ENCODE measurements at regions not wholly inside any gene's neighbourhood (a gene's known extent, or its start where the extent isn't known, plus 50 kb on each side); places are given as distances from the start of the nearest gene placed in this dataset.

DNA sequence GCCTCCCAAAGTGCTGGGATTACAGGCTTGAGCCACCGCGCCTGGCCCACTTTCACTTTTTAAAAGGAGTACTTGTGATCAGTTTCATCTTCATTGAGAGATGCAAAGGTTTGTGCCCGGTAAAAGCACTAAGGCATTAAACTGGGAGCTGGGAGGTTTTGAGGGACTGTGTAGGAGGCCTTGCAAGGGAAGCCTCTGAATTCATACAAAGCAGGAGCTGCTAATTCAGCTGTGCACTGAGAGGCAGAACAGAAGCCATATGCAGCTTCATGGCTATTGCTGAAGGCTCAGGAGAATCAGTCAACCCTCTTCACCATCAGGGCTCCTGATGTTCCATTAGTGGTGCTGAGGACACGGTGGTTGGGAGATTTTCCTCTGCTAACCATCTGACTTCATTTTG, 77.7 kb downstream of the GPR88 start:
- TF ChIP-seq, protein P1, sequence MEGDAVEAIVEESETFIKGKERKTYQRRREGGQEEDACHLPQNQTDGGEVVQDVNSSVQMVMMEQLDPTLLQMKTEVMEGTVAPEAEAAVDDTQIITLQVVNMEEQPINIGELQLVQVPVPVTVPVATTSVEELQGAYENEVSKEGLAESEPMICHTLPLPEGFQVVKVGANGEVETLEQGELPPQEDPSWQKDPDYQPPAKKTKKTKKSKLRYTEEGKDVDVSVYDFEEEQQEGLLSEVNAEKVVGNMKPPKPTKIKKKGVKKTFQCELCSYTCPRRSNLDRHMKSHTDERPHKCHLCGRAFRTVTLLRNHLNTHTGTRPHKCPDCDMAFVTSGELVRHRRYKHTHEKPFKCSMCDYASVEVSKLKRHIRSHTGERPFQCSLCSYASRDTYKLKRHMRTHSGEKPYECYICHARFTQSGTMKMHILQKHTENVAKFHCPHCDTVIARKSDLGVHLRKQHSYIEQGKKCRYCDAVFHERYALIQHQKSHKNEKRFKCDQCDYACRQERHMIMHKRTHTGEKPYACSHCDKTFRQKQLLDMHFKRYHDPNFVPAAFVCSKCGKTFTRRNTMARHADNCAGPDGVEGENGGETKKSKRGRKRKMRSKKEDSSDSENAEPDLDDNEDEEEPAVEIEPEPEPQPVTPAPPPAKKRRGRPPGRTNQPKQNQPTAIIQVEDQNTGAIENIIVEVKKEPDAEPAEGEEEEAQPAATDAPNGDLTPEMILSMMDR (IDR thresholded peaks at IDR 0.05): no peak
- TF ChIP-seq TCF7L2 (IDR thresholded peaks at IDR 0.05; ENCODE audit: low read depth, low read length) (no peak), POLR2AphosphoS5 (IDR thresholded peaks at IDR 0.05; ENCODE audit: low read depth, low read length) (no peak), SIN3A (IDR thresholded peaks at IDR 0.05; ENCODE audit: borderline replicate concordance, insufficient read depth, low read depth, low read length) (no peak)
- TF ChIP-seq, protein P2, sequence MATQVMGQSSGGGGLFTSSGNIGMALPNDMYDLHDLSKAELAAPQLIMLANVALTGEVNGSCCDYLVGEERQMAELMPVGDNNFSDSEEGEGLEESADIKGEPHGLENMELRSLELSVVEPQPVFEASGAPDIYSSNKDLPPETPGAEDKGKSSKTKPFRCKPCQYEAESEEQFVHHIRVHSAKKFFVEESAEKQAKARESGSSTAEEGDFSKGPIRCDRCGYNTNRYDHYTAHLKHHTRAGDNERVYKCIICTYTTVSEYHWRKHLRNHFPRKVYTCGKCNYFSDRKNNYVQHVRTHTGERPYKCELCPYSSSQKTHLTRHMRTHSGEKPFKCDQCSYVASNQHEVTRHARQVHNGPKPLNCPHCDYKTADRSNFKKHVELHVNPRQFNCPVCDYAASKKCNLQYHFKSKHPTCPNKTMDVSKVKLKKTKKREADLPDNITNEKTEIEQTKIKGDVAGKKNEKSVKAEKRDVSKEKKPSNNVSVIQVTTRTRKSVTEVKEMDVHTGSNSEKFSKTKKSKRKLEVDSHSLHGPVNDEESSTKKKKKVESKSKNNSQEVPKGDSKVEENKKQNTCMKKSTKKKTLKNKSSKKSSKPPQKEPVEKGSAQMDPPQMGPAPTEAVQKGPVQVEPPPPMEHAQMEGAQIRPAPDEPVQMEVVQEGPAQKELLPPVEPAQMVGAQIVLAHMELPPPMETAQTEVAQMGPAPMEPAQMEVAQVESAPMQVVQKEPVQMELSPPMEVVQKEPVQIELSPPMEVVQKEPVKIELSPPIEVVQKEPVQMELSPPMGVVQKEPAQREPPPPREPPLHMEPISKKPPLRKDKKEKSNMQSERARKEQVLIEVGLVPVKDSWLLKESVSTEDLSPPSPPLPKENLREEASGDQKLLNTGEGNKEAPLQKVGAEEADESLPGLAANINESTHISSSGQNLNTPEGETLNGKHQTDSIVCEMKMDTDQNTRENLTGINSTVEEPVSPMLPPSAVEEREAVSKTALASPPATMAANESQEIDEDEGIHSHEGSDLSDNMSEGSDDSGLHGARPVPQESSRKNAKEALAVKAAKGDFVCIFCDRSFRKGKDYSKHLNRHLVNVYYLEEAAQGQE (IDR thresholded peaks at IDR 0.05; ENCODE audit: insufficient read depth in 1 of 2, low read depth in 2 of 2, low read length in 1 of 2): no peak

Data from Panc1 (cell line).